Mucosa of descending colon (tissue), 3 donors: ENCODE measurements at regions not wholly inside any gene's neighbourhood (a gene's known extent, or its start where the extent isn't known, plus 50 kb on each side); places are given as distances from the start of the nearest gene placed in this dataset.
"Not testable (repeated sequence)": the region's sequence is repeated elsewhere in the genome, so short reads cannot be mapped to it uniquely, and the experiment has no call there.

Experiments
- ATAC-seq: fragments of 200-7000 bp; cut with Tn5 transposase; one replicate; pipeline ENCODE4 v1.9.1; 2020; ENCODE audit warnings: mild to moderate bottlenecking, moderate library complexity
- DNase-seq, 3 donors: peaks; one replicate each; pipeline ENCODE4 v3.0.0-alpha.2; 2020
- H3K36me3 ChIP-seq: fragments of 200-600 bp; one replicate; pipeline ENCODE4 v1.8.0; 2021; ENCODE audit warnings: low read depth, mild to moderate bottlenecking
- H3K4me1 ChIP-seq: fragments of 200-600 bp; one replicate; pipeline ENCODE4 v1.8.0; 2021; ENCODE audit warnings: low read depth, mild to moderate bottlenecking
- H3K4me3 ChIP-seq: fragments of 200-600 bp; one replicate; pipeline ENCODE4 v1.8.0; 2021; ENCODE audit warnings: mild to moderate bottlenecking
- H3K9me3 ChIP-seq: fragments of 200-600 bp; one replicate; pipeline ENCODE4 v1.8.0; 2021; ENCODE audit warnings: mild to moderate bottlenecking
- intact Hi-C, 2 donors: fragments of 100-400 bp; cut with DNase I in 1 of 2; cut with micrococcal nuclease in 1 of 2; formaldehyde crosslinking; loops; one replicate each; pipeline versions ENCODE4 v1.11.0 to v1.11.1; 2022; cut with DNase I, micrococcal nuclease
- TF ChIP-seq, protein P1 (sequence below): fragments of 200-600 bp; IDR thresholded peaks from one replicate; pipeline ENCODE4 v1.8.0; 2022; ENCODE audit warnings: antibody characterized with exemption, mild to moderate bottlenecking
- donor health status: DM: no; HTN: no; CAD: no; lungs with moderate emphysema.
- donor health status: DM: no; HTN: no; CAD: no.
- donor health status: DM: no; HTN: yes; CAD: no.

- ATAC-seq = no peak
- no peak for DNase-seq
- intact Hi-C loops = no loop called here
Measured at GRCh38 chr2:195094330-195094729, 562.7 kb upstream of the SLC39A10 start.

GRCh38 chr2:195092341-195092740 is 564.7 kb upstream of the SLC39A10 start:
- Histone ChIP-seq H3K36me3 (no peaks in the 10 kb centered on the region), H3K9me3 (no peaks in the 10 kb centered on the region), H3K4me3 (no peak overlapping the region), H3K4me1 (no peaks in the 10 kb centered on the region)
- ATAC-seq = no peak
- TF ChIP-seq, protein P1, sequence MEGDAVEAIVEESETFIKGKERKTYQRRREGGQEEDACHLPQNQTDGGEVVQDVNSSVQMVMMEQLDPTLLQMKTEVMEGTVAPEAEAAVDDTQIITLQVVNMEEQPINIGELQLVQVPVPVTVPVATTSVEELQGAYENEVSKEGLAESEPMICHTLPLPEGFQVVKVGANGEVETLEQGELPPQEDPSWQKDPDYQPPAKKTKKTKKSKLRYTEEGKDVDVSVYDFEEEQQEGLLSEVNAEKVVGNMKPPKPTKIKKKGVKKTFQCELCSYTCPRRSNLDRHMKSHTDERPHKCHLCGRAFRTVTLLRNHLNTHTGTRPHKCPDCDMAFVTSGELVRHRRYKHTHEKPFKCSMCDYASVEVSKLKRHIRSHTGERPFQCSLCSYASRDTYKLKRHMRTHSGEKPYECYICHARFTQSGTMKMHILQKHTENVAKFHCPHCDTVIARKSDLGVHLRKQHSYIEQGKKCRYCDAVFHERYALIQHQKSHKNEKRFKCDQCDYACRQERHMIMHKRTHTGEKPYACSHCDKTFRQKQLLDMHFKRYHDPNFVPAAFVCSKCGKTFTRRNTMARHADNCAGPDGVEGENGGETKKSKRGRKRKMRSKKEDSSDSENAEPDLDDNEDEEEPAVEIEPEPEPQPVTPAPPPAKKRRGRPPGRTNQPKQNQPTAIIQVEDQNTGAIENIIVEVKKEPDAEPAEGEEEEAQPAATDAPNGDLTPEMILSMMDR = no peak
- intact Hi-C loops = no loop called here
- no peak for DNase-seq

More at GRCh38 chr2:195094330-195094729, 562.7 kb upstream of the SLC39A10 start:
- no peaks in the 10 kb centered on the region for H3K36me3 ChIP-seq
- TF ChIP-seq, protein P1 = no peak
- H3K4me1 ChIP-seq = no peaks in the 10 kb centered on the region
- H3K9me3 ChIP-seq = no peaks in the 10 kb centered on the region
- H3K4me3 ChIP-seq = no peak overlapping the region

- intact Hi-C loops, DNase-seq, ATAC-seq: not testable (repeated sequence)
Measured at GRCh38 chr2:195072806-195073205, 584.2 kb upstream of the SLC39A10 start.

DNA sequence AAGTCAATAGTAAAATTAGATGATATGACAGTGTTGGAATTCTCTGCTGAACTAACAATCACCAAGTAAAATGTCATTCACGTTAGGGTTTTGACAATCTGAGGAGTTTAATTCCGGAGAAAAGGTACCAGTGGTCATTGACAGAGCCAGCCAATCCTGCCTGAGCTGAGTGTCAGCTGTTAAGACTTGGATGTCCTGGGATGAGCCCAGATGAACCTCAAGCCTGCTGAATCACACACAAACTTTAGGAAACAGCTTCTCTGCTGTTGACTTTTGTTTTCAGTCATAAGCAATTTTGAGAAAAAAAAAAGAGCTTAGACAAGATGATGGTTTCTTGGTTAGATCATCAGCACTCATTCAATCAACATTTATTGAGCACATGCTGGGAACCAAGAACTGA is 600.0 kb upstream of the SLC39A10 start:
- H3K4me1 ChIP-seq = no peaks in the 10 kb centered on the region
- TF ChIP-seq, protein P1 = no peak
- no peaks in the 10 kb centered on the region for H3K9me3 ChIP-seq
- DNase-seq = no peak
- intact Hi-C loops = no loop called here
- ATAC-seq = no peak
- H3K36me3 ChIP-seq = no peaks in the 10 kb centered on the region
- no peak overlapping the region for H3K4me3 ChIP-seq

More at GRCh38 chr2:195072806-195073205, 584.2 kb upstream of the SLC39A10 start:
- not testable (repeated sequence) for H3K36me3 ChIP-seq, H3K4me3 ChIP-seq, H3K4me1 ChIP-seq, H3K9me3 ChIP-seq

- H3K36me3 ChIP-seq = no peaks in the 10 kb centered on the region
- H3K9me3 ChIP-seq = no peaks in the 10 kb centered on the region
- intact Hi-C loops = no loop called here
- no peak overlapping the region for H3K4me3 ChIP-seq
- DNase-seq (no peak), ATAC-seq (no peak)
- TF ChIP-seq, protein P1 = no peak
- no peaks in the 10 kb centered on the region for H3K4me1 ChIP-seq
Measured at GRCh38 chr2:195055996-195056395, 601.0 kb upstream of the SLC39A10 start.

DNA sequence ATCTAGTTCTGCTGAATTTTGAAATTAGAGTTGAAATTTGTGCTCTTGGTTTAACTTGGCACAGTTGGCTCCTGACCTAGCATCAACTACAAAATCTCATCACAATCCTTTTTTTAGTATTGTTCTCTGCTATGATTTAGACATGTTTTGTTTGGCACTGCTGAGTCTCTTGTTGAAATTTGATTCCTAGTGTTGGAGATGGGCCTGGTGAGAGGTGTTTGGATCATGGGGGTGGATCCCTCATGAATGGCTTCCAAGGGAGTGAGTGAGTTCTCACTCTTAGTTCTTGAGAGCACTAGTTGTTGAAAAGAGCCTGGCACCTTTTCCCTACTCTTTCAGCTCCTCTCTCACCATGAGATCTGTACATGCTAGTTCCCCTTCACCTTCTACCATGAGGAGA is 605.6 kb upstream of the SLC39A10 start:
- TF ChIP-seq, protein P1 = no peak
- Histone ChIP-seq H3K4me3 (no peak overlapping the region), H3K4me1 (no peaks in the 10 kb centered on the region), H3K9me3 (no peaks in the 10 kb centered on the region), H3K36me3 (no peaks in the 10 kb centered on the region)
- DNase-seq (no peak), ATAC-seq (no peak)
- intact Hi-C loops = no loop called here
